Superior temporal gyrus (tissue), 1 donor: ENCODE measurements at regions not wholly inside any gene's neighbourhood (a gene's known extent, or its start where the extent isn't known, plus 50 kb on each side); places are given as distances from the start of the nearest gene placed in this dataset.

Source experiments
- DNase-seq: peaks from one replicate; pipeline ENCODE4 v3.0.0-alpha.2; 2016; ENCODE audit errors: extremely low spot score

DNA sequence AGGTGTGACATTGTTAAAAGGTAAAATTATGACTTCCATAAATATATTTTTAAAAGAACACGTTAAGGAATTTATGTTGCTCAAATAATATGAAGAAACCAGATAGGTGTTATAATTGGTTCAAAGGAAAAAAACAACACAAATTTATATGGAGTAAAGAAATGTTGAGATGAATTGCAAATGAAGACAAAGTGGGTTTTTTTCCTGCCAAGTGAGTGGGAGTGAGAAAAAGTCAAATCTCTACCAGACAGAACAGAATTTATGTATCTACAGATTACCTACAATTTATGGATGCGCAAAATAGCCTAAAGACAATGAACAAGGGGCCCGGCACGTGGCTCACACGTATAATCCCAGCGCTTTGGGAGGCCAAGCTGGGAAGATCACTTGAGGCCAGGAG, 159.7 kb upstream of the SLC1A4 start:
- DNase-seq, result peak; percentile 58

DNA sequence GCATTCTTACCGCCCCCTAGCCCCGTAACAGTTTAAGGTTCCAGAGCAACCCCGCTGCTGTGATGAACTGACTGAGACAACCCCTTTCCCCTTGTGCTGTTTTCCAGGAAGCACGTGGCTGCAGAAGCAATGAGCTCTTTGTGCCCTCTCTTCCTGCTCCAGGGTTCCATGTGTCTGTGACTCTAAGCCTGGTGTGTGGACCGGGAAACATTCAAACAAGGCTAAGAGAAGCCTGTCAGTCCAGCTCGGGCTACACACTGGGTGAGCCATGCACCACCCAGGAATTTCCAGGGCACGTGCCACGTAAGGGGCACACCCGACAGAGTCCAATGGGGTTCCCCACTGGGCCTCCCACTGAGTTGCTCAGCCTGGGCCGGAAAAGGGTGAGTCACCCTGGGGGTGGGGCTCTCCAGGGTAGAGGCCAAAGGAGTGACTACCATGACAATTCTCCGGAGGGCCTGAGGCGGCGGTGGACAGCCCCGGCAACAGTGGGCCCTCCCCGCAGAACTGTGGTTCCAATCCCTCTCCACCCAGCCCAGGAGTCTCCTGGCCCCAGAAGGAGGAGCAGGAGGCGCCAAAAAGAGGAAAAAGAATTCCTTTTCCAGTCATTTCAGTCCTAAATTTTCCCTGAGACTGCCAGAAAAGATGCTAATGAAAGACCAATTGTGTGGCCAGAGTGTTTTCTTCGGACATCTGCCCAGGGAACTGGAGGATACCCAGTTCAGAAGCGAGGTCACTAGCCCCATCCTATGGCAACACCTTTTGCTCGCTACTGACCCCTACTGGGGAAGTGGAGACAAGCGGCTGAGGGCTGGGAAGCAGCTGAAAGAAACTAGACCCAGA, 157.8 kb upstream of the SLC1A4 start:
- peak; percentile 90 for DNase-seq

DNA sequence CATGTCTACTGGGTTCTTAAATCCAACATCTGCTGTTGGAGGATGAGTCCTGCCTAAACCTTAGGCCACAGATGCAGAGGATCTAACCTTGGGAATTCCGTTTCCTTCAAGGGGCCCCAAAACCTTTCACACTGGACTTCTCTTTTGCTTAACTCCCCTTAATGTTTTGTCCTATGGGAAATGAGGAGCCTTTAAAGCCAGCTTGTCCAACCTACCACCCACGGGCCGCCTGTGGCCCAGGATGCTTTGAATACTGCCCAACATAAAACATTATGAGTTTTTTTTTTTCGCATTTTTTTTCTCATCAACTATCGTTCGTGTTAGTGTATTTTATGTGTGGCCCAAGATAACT, 157.2 kb upstream of the SLC1A4 start:
- no peak for DNase-seq

DNA sequence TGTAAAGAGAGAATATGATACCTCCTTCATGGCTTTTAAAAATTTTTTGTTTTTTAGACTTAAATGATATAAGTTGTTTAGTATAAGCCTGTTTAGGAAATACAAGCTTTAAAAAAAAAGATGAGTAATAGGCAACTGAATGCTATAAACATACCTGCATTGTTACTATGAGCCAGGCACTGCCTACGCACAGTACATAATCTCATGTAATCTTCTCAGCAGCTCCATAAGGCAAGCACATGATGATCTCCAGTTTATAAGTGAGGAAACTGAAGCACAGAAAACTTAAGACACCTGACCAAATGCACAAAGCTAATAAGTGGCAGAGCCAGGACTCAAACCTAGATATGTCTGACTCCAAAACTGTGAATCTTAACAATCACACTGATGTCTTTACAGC, 156.3 kb upstream of the SLC1A4 start:
- no peak for DNase-seq

DNA sequence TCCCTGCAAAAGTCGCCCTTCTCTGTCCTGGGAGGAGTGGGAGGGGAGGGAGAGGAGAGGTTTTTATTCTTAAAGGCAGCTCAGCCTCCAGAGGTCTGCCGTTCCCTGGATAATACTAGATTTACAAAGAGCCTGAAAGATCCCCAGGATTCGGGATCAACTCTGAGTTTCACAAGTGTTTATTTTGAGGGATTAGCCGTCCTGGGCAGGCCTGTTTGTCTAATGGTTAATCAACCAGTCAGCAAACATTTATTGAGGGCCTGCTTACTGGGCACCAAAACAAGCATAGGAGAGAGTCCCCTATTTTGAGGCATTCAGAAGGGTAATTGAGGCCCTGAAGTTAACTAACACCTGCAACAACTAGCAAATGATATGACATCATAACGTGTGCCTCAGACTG, 152.6 kb upstream of the SLC1A4 start:
- no peak for DNase-seq

DNA sequence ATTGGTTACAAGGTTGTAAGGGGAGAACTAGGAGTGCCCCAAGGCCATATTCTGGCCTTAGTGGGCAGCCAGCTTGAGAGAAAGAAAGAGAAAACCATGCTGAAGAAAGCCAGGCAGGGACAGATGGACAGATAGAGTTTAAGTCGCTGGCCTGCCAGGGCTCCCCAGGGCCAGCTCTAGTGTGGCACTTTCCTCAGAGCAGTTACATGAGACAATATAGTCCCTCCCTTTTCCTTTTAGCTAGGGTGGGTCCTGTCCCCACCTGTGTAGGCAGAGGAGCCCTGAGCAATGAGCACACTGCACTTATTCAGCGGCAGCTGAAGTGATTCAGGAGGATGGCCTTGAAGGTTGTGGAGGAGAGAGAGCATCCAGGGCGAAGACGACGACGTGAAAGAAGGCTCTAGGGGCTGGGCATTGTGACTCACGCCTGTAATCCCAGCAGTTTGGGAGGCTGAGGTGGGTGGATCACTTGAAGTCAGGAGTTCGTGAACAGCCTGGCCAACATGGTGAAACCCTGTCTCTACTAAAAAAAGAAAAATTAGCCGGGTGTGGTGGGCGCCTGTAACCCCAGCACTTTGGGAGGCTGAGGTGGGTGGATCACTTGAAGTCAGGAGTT, 152.0 kb upstream of the SLC1A4 start:
- DNase-seq, result no peak

DNA sequence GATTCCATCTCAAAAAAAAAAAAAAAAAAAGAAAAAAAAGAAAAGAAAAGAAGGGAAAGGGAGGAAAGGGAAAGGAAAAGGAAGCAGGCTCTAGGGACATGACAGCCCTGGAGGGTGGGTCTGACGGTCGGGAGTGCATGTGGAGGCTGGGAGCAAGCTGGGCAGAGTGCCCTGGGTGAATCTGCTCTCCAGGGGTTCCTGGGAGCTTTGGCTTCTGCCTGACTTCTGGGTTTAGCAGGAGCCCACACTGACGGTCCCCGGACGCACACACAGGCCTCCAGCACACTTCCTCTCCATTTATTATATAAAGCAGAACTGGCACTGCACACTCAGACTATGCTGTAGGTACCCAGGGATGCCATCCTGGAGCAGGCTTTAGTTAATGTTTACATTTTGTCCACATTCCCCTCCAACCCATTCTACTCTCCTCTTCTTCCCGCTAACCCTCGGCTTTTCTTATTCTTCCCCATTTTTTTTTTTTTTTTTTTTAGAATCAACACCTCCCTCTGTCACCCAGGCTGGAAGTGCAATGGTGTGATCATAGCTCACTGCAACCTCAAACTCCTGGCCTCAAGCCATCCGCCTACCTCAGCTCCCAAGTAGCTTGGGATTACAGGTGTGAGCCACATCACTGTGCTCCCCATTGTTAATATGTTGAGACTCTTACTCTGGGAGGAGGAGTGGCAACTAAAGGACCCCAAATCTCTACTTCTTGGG, 151.1 kb upstream of the SLC1A4 start:
- no peak for DNase-seq

DNA sequence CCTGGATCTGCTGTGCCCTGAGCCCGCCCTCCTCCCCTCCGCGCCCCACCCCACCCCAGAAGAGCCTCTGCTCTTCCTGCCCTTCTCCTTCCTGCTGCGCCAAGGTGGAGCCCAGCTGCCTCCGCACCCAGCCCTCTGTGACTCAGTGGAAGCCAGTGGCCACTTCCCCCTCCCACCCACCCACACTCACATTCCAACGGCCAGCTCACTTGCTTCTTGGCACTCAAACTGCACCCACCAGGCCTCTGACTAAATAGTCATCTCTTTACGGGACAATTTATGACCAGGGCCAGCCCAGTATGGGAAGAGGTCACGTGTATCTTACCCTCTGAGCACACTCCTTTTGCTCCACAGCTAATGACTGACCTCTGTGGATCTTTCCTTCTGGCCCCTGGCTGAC, 150.4 kb upstream of the SLC1A4 start:
- DNase-seq, result no peak

DNA sequence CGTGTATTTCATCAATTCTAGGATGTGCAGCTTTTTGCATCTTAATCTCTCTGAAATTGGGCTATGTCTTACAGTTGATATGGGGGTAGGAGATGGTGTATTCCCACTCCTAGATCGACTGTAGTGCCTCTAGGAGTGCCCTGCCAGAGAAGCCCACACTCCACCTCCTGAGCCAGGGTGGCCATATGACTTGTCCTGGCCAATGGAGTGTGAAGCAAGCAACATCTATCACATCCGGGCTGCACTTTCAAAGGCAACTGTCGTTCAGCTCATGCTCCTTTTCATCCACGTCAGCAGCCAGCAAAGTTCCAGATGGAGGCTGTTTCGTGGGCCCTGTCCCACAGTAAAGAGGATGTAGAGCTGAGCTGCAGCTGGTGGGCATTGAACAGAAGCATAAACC, 149.4 kb upstream of the SLC1A4 start:
- DNase-seq, result no peak

DNA sequence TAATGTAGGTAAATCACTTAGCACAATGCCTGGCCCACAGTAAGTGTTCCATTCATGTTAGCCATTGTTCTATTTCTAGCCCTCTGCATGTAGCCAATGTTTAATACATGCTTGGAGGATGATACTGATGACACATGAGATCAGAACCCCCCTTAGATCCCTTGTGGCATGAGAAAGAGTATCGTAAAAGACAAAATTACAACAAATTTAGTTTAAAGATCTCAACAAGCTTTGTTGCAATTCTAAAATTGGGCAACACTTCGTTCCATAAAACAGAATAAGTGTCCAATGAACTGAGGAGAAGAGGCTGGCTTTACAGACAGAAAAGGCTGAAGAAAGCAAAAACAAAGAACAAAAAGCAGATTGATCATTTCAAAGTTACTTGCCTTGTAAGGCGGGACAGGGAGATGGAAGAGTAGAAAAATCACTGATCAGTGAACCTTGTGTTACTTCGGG, 148.7 kb upstream of the SLC1A4 start:
- no peak for DNase-seq

DNA sequence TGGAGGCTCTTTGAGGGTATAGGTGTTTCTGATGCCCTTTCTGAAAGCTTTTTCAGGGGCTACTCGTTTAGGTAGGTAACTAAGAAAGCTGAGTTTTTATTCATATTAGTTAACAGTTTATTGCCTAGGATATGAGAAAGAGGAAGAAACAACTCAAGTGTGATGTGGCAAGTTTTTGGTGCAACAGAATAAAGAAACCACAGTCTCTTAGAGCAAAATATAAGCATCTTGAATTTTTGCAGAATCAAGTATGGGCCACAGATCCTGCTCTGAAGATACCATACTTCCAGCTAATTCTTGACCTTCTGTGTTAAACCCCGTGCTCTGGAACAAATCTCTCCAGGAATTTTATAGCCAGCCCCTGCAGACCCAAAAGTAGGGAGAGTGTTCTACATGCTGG, 147.7 kb upstream of the SLC1A4 start:
- DNase-seq, result no peak

DNA sequence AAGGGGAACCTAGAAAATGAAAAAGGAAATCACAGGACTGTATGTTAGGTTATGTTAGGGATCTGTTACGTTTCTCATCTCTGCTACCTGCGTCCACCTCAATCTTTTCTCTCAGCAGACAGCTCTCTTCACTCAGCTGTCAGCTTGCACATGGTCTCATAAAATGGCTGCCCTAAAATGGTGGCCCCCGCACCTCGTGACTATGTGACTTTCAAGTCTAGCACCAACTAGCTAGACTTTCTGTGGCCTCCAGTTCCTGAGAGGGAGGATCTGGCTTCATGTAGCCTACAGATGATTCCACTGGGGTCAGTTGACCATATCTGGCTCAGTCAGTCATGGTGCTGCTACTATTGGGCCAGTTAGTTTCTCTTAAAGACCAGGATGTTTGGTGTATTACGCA, 147.2 kb upstream of the SLC1A4 start:
- DNase-seq, result no peak

DNA sequence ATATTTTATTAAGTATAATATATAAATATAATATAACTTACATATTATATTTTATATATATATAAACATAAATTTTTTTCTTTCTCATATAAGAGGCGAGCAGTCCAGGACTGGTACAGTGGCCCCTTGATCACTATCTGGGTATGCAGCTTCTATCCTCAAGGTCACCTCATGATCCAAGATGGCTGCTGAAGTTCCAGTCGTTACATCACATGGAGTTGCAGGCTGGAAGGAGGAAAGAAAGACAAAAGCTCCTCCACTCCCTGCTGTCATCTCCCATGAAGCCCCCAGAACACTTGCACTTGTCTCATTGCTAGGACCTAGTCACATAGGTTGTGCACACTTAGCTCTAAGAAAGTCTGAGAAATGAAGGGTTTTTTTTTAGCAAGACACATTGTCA, 145.1 kb upstream of the SLC1A4 start:
- no peak for DNase-seq

DNA sequence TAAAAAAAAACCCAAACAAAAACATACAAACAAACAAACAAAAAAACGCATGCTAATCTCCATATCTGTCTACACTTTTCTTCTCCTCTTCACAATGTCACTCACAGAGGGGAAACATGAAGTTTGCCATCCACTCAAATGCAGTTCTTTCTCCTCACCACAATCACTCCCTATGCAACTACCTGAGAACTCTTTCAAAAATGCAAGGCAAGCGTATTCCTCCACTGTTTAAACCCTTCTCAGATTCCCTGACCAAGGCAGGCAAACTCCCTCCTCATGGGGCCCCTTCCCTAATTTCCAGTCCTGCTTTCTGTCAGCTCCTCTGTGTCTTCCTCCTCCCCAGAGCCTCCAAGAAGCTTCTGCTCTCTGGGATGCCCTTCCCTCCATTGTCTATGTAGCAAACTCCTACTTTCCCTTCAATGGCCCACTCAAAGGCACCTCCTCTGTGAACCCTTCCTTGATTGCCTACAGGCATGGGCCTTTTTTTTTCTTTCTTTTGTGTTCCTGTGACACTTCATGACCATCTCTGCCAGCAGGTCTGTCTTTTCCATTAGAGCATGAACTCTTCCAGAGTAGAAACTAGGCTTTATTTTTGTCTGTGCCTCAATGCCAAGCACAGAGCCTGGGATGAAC, 143.8 kb upstream of the SLC1A4 start:
- DNase-seq, result no peak

DNA sequence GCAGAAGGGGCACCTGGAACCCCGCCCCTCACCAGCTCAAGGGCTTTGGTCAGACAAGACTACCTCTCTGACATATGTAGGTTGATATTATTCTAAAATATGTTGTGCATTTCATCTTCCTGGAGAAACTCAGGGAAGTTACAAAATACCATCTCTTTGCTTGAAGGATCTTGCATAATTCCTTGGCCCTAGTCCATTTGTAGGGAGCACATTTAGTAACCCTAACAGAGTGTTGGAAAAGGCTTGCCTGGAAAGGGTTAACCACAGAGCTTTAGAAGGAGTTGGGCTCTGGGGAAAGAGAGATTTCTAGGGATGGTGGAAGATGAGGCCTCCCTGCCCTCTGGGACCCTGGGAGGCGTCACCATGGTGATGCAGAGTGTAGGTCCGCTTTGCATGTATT, 143.0 kb upstream of the SLC1A4 start:
- no peak for DNase-seq

DNA sequence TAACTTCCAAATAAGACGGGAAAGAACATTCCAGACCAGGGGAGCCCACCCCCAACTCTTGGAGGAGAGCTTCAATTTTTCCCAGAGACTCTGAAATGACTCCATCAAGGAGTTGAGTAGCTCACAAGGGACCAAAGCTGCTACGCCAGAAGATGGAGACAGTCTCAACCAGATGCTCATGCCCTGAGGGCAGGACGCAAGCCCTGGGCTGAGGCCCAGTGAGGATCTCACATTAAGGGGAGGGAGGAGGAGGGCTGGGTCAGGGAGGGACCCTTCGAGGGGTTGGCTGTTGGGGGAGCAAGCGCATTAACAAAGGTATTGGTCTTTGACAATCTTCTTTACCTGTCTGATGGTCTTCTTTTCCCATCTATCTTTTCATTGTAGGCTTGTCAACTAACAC, 141.3 kb upstream of the SLC1A4 start:
- no peak for DNase-seq

DNA sequence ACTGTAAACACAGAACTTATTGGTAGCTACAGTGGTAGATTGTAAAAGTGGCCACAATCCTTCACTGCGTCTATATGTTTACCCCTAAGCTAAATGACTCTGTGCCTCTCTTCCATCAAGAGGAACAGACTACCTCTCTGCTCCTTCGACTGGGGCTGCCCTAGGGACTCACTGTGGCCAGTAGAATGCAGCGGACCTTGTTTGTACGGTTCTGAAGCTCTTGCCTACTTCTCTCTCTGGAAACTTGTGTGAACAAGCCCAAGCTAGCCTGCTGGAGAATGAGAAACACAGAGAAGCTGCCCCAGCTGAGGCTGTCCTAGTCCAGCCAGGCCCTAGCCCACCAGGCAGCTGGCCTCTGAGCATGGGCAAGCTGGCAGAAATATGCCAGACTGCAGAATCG, 140.8 kb upstream of the SLC1A4 start:
- no peak for DNase-seq

DNA sequence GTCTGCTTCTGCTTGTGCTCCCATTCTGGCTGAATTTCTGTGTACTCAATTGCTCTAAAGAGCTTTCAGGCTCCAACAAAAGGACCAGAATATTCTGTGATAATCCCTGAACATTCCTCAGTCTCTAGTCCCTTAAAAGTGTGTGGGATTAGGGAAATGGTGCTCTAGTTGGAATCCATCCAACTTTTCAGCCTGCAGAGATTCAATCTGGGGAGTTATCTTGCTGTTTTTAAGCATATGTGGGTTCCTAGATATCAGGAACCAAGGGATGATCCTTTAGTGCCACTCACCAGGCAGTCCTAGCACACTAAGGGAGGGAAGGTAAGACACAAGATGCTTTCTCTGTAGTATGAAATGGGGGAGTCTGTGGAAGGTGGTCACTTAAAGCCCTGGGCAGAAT, 140.3 kb upstream of the SLC1A4 start:
- no peak for DNase-seq

DNA sequence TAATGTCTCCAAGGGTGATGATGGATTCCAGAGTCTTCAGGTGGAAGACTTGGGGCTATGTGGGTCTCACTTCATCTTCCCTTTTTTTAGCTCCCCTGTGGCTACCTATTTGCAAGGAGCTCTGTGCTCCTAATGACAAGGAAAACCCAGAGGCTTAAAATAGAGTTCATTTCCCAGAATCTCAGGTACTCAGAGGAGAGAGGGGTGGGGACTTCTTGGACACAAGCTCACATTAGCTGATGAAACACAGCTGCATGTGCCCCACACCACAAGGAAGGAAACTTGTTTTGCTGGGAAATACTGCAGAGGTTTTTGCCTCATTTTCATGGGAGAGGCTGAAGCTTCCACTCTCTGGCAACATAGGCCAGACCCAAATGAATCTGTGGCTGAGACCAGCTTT, 138.6 kb upstream of the SLC1A4 start:
- DNase-seq, result no peak

DNA sequence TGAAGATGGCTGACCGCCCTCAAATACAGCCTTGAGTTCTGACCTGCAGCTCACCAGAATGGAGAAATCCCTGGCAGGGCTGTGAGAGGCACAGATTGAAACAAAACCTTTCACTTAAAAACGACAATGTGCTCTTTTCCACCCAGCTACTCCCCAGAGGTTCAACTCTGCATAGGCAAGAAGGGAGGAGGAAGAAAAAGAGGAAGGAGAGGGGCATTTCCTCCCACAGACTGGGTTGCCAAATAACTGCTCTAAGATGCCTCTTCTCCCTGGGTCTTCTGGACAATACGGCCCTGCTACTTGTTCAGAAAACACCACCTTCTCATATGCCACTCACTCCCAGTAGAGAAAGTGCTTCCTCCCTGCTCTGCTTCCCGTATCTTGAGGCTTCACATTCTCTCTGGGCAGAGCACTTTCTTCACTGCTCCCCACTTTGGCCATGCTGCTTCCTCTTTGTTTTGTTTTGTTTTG, 136.4 kb upstream of the SLC1A4 start:
- DNase-seq, result no peak

DNA sequence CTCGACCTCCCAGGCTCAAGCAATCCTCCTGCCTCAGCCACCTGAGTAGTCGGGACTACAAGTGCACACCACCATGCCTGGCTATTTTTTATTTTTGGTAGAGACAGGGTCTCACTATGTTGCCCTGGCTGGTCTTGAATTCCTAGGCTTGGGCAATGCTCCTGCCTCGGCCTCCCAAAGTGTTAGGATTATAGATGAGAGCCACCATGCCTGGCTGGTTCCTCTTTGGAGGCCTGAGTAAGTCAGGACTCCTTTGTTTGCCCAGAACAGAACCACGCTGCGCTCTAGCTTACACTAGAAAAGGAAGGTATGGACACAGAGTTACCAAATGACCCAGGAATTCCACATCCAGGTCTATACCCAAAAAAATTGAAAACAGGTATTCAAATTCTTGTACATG, 135.9 kb upstream of the SLC1A4 start:
- no peak for DNase-seq

DNA sequence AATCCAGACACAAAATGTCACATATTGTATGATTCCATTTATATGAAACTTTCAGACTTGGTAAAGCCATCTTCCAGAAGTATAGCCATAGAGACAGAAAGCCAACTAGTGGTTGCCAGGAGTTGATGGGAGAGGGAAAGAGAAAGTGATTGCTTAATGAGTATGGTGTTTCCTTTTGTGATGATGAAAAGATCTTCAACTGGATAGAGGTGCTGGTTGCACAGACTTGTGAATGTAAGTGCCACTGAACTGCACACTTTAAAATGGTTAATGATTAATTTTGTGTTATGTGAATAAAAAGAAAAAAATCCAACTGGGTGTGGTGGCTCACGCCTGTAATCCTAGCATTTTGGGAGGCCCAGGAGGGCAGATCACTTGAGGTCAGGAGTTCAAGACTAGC, 135.3 kb upstream of the SLC1A4 start:
- DNase-seq, result no peak
